ENCODE measurements at regions not wholly inside any gene's neighbourhood (a gene's known extent, or its start where the extent isn't known, plus 50 kb on each side); places are given as distances from the start of the nearest gene placed in this dataset.

DNA sequence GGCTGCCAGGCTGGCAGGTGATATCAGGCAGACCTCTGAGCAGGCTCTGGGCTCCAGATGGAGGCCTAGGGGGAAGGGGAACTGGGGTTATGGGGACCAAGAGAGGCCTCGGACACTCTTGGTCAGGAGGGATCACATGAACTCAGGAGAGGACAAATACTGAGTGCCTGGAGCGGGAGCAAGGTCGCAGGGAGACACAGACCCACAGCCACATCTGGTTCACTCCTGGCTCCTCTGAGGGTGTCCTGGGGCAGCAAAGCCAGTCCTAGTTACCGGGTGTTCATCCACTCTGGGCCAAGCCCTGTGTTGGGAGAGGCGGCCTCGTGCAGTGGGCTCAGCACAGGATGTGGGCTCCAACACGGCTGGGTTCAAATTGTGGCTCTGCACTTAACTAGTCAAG lies 239.0 kb downstream of the PTPRU start:
- TF ChIP-seq, protein P1, sequence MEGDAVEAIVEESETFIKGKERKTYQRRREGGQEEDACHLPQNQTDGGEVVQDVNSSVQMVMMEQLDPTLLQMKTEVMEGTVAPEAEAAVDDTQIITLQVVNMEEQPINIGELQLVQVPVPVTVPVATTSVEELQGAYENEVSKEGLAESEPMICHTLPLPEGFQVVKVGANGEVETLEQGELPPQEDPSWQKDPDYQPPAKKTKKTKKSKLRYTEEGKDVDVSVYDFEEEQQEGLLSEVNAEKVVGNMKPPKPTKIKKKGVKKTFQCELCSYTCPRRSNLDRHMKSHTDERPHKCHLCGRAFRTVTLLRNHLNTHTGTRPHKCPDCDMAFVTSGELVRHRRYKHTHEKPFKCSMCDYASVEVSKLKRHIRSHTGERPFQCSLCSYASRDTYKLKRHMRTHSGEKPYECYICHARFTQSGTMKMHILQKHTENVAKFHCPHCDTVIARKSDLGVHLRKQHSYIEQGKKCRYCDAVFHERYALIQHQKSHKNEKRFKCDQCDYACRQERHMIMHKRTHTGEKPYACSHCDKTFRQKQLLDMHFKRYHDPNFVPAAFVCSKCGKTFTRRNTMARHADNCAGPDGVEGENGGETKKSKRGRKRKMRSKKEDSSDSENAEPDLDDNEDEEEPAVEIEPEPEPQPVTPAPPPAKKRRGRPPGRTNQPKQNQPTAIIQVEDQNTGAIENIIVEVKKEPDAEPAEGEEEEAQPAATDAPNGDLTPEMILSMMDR (IDR thresholded peaks at IDR 0.05; ENCODE audit: insufficient read depth, missing control alignments), result no peak
- FAIRE-seq (no peak), DNase-seq (ENCODE audit: insufficient read length, low spot score) (no peak)

DNA sequence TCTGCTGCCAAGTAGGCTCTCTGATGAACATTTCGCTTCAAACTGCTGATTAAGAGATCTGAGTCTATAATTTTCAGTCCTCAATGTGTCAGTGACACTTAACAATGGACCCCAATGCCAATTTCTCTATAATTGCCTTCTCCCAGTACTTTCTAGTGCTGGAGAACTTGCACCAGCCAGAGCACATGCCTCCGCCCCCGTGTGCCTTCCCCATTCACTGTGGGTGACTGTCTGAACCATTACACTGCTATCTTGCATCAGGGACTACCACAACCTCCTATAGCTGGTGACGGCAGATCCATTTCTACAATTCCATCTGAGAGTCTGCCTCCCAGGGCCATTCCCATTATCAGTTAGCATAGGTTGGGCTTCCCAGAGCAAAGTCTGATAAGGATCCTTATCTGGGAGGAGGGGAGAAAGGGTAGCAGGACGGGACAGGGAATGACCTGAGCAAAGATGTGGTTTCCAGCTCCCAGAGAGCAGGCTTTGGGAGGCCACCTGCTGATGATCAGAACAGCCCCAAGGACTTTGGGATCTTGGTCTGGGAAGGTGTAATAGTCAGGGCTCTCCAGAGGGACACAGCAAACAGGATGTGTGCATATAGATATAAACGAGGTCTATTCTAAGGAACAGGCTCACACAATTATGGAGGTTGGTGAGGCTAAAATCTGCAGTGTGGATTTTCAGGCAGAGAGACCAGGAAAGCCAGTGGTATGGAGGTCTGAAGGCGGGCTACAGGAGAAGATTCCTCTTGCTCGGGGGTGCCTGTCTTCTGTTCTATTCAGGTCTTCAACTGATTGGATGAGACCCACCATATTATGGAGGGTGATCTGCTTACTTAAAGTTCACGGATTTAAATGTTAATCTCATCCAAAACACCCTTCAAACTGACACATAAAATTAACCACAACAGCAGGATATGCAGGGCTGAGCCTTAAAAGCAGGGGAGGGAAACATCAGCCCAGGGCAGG lies 238.2 kb downstream of the PTPRU start:
- TF ChIP-seq, protein P1 (IDR thresholded peaks at IDR 0.05; ENCODE audit: insufficient read depth, missing control alignments), result no peak
- no peak for FAIRE-seq
- no peak for DNase-seq (ENCODE audit: insufficient read length, low spot score)

DNA sequence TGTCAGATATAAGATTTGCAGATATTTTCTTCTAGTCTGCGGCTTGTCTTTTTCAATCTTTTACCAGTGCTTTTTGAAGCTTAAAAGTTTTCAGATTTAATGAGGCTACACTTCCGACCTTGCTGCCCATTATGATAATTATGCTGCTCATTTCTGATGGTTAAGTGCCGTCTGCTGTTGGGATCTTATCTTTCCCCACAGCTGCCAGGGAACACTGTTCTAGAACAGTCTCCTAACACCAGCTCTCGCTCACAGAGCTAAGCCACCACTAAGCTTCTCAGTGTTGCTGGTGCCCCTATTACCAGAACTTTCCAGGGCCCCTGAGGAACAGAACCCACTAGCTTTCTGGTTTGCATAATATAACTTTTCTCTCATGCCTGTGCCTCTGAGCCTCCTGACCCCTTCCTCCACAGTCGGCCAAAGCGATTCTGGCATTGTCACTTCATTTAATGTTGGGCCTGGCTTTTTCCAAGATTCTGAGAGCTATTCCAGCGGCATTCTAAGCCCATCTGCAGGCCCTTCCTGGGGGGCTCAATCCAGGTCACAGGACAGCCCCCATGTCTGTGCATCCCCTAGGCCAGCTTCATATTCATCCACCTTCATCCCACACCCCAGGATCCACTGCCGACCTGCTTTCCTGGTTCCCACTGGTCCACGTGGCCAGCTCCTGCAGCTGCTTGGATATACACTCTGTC lies 237.0 kb downstream of the PTPRU start:
- FAIRE-seq (peak; percentile 72), DNase-seq (ENCODE audit: insufficient read length, low spot score) (peak; percentile 66)
- TF ChIP-seq, protein P1 (IDR thresholded peaks at IDR 0.05; ENCODE audit: insufficient read depth, missing control alignments), result no peak

DNA sequence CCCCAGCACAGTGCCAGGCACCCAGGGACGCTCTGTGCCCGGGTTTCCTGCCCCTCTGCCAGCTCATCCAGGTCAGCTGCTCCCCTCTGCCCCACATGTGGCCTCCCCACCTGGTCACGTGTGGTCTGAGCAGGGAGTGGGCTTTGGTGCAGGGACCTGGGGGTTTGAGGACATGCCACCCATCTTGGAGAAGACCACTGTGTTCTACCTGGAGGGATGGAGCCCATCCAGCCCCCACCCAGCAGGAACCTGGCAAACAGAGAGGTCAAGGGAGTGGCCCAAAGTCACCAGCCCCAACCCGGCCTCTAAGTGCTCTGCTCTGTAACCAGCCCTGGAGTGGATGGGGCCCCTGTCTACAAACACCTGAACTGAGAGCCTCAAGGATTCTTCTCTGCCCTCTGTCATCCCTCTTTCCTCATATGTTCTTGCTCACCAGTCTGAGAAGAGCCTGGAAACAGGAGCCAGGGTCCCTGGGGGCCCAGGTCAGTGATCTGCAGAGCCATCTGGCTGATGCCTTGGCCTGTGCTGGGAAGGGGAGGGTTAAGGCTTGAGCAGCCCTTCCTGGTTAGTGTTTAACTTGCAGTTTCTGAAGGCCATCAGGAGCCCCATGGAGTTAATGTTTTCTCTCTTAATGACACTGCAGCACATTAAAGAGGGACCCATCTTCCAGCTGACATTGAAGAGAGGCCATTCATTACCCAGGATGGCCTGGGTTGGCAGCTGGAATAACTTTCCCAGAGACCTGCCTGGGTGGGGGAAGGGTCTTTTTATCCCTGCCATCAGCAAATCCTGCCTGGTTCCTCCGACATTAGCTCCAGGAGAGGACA lies 235.4 kb downstream of the PTPRU start:
- TF ChIP-seq, protein P1 (IDR thresholded peaks at IDR 0.05; ENCODE audit: insufficient read depth, missing control alignments), result no peak
- FAIRE-seq (no peak), DNase-seq (ENCODE audit: insufficient read length, low spot score) (no peak)

DNA sequence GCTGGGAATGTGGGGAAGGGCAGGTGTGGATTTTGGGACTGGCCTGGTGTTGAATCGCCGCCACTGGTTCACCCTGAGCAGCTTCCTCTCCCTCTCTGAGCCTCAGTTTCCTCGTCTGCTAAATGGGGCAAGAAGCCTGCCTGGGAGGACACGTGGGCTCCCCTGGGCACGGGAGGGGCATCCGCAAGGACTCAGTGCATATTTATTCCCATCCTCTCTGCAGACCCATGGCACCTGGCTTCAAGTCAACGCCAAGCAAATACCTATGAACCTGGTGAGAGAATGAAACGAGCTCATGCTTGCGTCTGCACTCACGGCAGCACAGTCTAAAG lies 234.4 kb downstream of the PTPRU start:
- TF ChIP-seq, protein P1 (IDR thresholded peaks at IDR 0.05; ENCODE audit: insufficient read depth, missing control alignments), result no peak
- DNase-seq (ENCODE audit: insufficient read length, low spot score), result no peak
- no peak for FAIRE-seq

DNA sequence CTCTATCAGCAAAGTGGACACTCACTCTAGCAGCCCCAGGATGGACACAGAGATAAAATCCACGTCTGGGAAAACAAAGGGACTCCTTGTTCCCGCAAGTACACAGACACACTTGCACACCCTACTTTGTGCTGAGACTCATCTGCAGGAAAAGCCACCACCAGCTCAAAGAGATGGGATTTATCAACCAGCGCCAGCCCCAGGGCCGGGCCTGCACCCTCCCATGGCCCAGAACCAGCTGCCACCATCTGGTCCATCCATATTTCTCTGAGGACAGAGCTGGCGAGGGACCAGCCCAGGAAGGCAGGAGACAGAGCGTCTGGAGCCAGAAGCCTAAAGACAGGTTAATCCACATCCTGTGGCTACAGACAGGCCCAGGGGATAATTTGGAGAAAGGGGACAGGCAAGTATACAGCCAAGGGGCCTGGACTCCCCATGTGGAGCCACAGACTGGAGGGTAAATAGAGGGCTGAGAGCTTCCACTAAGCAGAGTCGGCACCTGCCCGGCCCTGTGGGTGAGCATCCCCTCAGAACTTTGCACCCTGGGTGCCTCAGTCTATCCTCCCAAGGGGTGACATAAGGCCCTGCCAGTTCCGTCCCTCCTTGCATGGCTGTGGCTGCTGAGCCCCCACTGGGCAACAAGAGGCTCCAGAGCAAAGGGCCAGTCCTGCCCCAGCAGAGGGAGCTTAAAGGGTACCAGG lies 233.9 kb downstream of the PTPRU start:
- FAIRE-seq (no peak), DNase-seq (ENCODE audit: insufficient read length, low spot score) (peak; percentile 37)
- TF ChIP-seq, protein P1 (IDR thresholded peaks at IDR 0.05; ENCODE audit: insufficient read depth, missing control alignments), result no peak

Data from D721Med (cell line).